ENCODE measurements at regions not wholly inside any gene's neighbourhood (a gene's known extent, or its start where the extent isn't known, plus 50 kb on each side); places are given as distances from the start of the nearest gene placed in this dataset.

DNA sequence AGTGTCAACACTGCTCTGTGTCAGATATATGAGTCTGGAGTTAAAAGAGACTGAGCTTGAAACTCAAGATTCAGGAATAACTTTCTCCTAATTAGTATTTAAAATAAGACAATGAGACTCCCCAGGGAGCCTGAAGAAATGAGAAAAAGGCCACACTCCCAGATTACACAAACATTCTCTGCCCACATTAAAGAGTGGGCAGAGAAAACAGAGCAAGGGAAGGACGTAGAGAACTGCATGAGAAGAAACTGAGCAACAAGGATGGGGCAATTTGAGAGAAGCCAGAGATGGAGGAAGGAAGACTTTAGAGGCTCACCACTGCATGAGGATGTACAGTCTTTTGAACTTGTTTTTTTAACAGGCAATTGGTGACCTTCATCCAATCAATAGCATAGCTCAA, 438.2 kb downstream of the TDRD15 start:
- TF ChIP-seq EZH2 (IDR thresholded peaks at IDR 0.05; ENCODE audit: low read length, missing control alignments) = no peak
- TF ChIP-seq, protein P1, sequence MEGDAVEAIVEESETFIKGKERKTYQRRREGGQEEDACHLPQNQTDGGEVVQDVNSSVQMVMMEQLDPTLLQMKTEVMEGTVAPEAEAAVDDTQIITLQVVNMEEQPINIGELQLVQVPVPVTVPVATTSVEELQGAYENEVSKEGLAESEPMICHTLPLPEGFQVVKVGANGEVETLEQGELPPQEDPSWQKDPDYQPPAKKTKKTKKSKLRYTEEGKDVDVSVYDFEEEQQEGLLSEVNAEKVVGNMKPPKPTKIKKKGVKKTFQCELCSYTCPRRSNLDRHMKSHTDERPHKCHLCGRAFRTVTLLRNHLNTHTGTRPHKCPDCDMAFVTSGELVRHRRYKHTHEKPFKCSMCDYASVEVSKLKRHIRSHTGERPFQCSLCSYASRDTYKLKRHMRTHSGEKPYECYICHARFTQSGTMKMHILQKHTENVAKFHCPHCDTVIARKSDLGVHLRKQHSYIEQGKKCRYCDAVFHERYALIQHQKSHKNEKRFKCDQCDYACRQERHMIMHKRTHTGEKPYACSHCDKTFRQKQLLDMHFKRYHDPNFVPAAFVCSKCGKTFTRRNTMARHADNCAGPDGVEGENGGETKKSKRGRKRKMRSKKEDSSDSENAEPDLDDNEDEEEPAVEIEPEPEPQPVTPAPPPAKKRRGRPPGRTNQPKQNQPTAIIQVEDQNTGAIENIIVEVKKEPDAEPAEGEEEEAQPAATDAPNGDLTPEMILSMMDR (conservative IDR thresholded peaks at IDR 0.05 in 1 of 2, IDR thresholded peaks at IDR 0.05 in 1 of 2; ENCODE audit: low read depth in 1 of 2, low read length in 2 of 2) = no peak
